GM23248 (cell line): ENCODE measurements at regions not wholly inside any gene's neighbourhood (a gene's known extent, or its start where the extent isn't known, plus 50 kb on each side); places are given as distances from the start of the nearest gene placed in this dataset.

Experiments used
- EZH2 ChIP-seq: fragments of 200-600 bp; sonication (generic); IDR thresholded peaks from 2 replicates; pipeline ENCODE4 v1.6.1; 2018; ENCODE audit warnings: antibody characterized with exemption, mild to moderate bottlenecking; ENCODE audit not compliant: insufficient read depth, poor library complexity, severe bottlenecking
- EZH2phosphoT487 ChIP-seq: fragments of 200-600 bp; sonication (generic); IDR thresholded peaks from 2 replicates; pipeline ENCODE4 v1.6.1; 2018; ENCODE audit warnings: antibody characterized with exemption, moderate library complexity, mild to moderate bottlenecking, low read depth; ENCODE audit not compliant: insufficient read depth

- TF ChIP-seq EZH2 (no peak), EZH2phosphoT487 (no peak)
These were observed 271.7 kb upstream of the MEIS2 start for GRCh38 chr15:37372064-37372463.
